Hindlimb muscle (tissue), 1 donor: ENCODE measurements at regions not wholly inside any gene's neighbourhood (a gene's known extent, or its start where the extent isn't known, plus 50 kb on each side); places are given as distances from the start of the nearest gene placed in this dataset.

Experiments used
- DNase-seq: peaks from one replicate; pipeline ENCODE4 v3.0.0-alpha.2; 2013

DNA sequence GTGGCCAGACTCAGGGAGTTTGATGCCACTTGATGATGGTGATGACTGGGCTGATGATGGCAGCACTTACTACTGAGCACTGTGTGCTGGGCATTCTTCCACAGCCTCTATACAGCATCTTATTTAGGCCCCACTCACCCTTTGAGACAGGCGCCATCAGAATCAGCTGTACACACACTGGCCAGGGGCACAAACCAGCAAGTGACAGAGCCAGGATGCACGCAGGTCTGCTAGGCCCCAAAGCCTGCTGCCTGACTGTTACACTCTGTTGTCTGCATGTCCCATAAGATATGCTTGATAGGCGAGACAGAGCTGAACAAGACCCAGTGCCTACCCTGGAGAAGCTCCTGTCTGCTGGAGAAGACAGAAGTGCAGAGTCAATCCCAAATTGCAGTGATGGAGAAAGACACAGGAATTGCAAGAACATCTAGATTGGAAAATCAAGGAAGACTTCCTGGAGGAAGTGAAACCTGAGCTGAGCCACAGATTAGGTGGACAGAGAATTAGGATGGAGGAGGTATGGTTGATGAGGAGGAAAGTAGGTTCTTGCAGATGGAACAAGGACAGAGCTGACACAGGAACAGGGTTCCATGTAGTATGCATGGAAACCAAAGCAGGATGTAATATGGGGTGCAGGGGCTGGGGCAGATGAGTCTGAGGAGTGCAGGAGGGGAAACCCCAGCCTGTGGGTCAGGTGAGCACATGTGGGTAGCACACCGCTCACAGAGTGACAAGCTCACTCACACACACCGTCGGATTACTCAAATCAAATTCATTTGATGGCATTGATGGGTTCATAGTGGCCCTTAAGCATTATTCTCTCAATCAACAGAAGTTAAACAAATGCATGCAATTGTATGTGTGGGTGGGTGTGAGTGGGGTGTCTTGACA, 117.3 kb downstream of the BEGAIN start:
- DNase-seq: no peak

- DNase-seq: no peak
Measured at GRCh38 chr14:100470523-100470897, 116.7 kb downstream of the BEGAIN start.

- DNase-seq: no peak
Measured at GRCh38 chr14:100471441-100472093, 115.7 kb downstream of the BEGAIN start.

DNA sequence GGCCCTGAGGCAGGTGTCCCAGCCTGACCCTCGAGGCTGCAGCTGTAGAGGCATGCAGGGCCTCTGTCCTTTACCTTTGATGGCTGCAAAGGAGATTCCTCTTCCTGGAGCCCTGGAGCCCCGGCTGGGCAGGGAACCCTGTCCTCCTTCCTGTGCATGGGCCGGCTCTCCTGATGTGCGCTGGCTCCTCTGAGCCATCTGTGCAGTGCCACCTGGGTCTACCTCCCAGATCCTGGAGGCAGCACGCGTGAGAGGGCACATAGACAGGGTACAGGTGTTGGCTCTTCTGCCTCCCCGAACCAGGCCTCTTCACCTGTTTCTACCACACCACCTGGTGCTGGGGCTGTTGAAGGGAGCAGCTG, 115.1 kb downstream of the BEGAIN start:
- DNase-seq: no peak

GRCh38 chr14:100472491-100472890, 114.7 kb downstream of the BEGAIN start:
- DNase-seq: no peak

DNA sequence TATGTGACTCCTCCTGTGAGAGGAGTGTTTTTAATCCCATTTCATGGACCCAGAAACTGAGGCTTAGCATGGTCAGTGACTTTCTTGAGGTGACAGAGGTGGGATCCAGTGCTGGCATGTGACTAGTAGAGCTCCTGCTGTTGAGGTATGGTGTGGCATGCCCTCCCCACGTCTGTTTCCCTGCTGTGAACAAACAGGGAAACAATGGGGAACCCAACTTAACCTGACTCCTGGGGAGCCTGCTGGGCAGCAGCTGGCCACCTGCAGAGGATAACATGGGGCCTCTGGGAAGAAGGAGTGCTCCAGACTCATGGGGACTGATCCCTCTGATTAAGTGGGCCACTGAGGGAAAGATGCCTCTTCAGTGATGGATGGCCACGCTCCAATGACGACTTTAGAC, 114.0 kb downstream of the BEGAIN start:
- DNase-seq: no peak

- no peak for DNase-seq
Measured at GRCh38 chr14:100474196-100474595, 113.0 kb downstream of the BEGAIN start.

GRCh38 chr14:100475268-100475667, 111.9 kb downstream of the BEGAIN start:
- DNase-seq: no peak

- no peak for DNase-seq
Measured at GRCh38 chr14:100476012-100476822, 111.0 kb downstream of the BEGAIN start.

GRCh38 chr14:100484531-100485267, 102.5 kb downstream of the BEGAIN start:
- no peak for DNase-seq

DNA sequence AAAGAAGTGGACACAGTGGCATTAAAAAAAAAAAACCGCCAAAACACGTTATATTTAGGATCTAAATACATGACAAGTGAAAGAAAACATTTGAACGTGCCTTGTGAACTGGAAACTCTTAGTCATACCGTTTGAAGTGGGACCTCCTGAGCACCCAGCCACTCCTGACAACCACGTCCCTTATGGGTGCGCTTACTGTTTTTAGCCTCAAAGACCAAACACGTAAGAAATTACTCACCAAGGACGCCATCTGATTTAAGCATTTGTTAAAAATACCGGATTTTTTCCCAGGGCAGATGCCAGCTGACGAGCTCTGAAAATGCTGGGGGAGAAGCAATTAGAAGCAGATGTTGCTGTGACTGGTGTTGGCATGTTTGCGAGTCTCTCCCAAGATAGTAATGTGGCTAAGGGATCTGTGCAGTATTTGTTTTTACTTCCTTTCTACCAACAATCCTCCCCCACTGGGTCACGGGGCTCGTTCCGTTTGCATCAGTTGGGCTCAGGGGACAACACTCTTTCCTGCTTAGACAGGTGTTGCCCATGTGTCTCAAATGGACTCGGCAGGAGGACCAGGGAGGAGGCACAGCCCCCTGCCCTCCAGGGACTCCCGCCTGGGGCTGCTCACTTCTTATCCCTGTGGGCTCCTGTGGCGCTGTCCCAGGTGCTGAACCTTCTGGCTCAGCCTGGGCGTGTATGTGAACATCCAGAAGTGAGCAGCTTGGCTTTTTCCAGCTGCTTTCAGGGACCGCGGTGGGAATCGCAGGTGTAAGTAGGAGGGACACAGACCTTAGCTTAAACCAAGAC, 101.0 kb downstream of the BEGAIN start:
- DNase-seq: peak; percentile 79
